ENCODE measurements at regions not wholly inside any gene's neighbourhood (a gene's known extent, or its start where the extent isn't known, plus 50 kb on each side); places are given as distances from the start of the nearest gene placed in this dataset.

DNA sequence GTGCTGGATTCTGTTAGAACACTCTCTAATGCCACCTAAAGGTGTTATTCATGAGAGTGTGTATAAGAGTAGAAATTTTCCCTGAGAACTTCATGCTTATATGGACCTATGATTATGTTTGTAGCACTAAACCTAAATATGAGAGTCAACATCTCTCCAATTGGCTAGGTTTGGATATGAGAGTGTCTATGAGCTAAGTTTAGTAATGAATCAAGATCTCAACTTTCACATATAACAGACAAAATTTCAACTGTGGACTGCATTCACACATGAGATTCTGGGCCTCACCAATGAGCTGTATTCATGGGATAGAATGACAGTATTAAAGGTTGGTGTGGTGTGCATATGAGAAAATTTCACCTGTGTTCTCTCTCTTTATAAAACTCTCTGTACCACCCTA is 242.6 kb downstream of the RPS4Y2 start:
- TF ChIP-seq CTCF (conservative IDR thresholded peaks at IDR 0.05; ENCODE audit: low read length) (no peak), EZH2phosphoT487 (IDR thresholded peaks at IDR 0.05; ENCODE audit: borderline replicate concordance, low read depth, low read length) (no peak)
